HepG2 (cell line): ENCODE measurements at regions not wholly inside any gene's neighbourhood (a gene's known extent, or its start where the extent isn't known, plus 50 kb on each side); places are given as distances from the start of the nearest gene placed in this dataset.

Experiments used
- GZF1 ChIP-seq: sonication (generic); formaldehyde crosslinking; IDR thresholded peaks from 2 replicates; pipeline ENCODE4 v1.5.1; 2020; ENCODE audit warnings: mild to moderate bottlenecking, missing genetic modification reagents
- MYNN ChIP-seq: sonication (generic); formaldehyde crosslinking; IDR thresholded peaks from 2 replicates; pipeline ENCODE4 v1.4.0; 2020; ENCODE audit warnings: mild to moderate bottlenecking, low read depth, missing genetic modification reagents
- NFRKB ChIP-seq: fragments of 450-650 bp; IDR thresholded peaks from 2 replicates; pipeline ENCODE4 v1.6.1; 2017
- PHF20 ChIP-seq: sonication (generic); formaldehyde crosslinking; IDR thresholded peaks from 2 replicates; pipeline ENCODE4 v1.5.0; 2020; ENCODE audit warnings: mild to moderate bottlenecking, missing genetic modification reagents
- RBM22 ChIP-seq: fragments of 200-400 bp; formaldehyde crosslinking; optimal IDR thresholded peaks from 2 replicates; pipeline ENCODE3; 2017; ENCODE audit warnings: mild to moderate bottlenecking, low read length, moderate library complexity
- SKI ChIP-seq: fragments of 450-650 bp; IDR thresholded peaks from one replicate; pipeline ENCODE4 v1.6.1; 2018; ENCODE audit warnings: mild to moderate bottlenecking; ENCODE audit not compliant: partially characterized antibody
- SNAPC2 ChIP-seq: sonication (generic); formaldehyde crosslinking; IDR thresholded peaks from 2 replicates; pipeline ENCODE4 v1.8.1; 2022; ENCODE audit warnings: mild to moderate bottlenecking, missing genetic modification reagents
- ZNF317 ChIP-seq: sonication (generic); formaldehyde crosslinking; IDR thresholded peaks from 2 replicates; pipeline ENCODE4 v1.5.0; 2020; ENCODE audit warnings: mild to moderate bottlenecking, missing genetic modification reagents
- ZNF468 ChIP-seq: sonication (generic); formaldehyde crosslinking; IDR thresholded peaks from 2 replicates; pipeline ENCODE4 v1.8.0; 2022; ENCODE audit warnings: mild to moderate bottlenecking, moderate library complexity, missing genetic modification reagents
- ZNF891 ChIP-seq: sonication (generic); formaldehyde crosslinking; IDR thresholded peaks from 2 replicates; pipeline ENCODE4 v1.5.0; 2020; ENCODE audit warnings: mild to moderate bottlenecking, missing genetic modification reagents
- TF ChIP-seq, protein P1 (sequence below): sonication (generic); formaldehyde crosslinking; IDR thresholded peaks from 2 replicates; pipeline ENCODE4 v1.4.0; 2020; ENCODE audit warnings: mild to moderate bottlenecking, missing genetic modification reagents
- TF ChIP-seq, protein P2 (sequence below): sonication (generic); formaldehyde crosslinking; IDR thresholded peaks from 2 replicates; pipeline ENCODE4 v1.5.0; 2020; ENCODE audit warnings: mild to moderate bottlenecking, low read depth, missing genetic modification reagents, borderline replicate concordance

DNA sequence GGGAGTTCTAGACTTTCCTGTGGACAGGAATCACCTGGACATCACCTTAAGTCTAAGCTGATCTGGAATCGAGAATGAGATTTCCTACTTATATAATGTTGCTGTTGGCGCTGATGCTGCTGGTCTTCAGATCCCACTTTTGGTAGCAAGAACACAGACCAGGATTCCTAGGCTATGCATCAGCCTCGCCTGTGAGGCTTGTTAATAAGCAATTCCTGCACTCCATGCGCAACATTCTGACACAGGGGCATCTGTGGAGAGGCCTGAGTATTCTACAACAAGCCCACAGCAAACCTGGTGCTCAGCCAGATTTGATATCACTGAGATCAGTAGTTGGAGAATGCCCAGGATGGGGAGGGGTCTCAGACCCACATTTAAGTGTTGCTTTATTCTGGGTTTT lies 52.0 kb upstream of the TRIM26 start (continued):
- TF ChIP-seq, protein P1, sequence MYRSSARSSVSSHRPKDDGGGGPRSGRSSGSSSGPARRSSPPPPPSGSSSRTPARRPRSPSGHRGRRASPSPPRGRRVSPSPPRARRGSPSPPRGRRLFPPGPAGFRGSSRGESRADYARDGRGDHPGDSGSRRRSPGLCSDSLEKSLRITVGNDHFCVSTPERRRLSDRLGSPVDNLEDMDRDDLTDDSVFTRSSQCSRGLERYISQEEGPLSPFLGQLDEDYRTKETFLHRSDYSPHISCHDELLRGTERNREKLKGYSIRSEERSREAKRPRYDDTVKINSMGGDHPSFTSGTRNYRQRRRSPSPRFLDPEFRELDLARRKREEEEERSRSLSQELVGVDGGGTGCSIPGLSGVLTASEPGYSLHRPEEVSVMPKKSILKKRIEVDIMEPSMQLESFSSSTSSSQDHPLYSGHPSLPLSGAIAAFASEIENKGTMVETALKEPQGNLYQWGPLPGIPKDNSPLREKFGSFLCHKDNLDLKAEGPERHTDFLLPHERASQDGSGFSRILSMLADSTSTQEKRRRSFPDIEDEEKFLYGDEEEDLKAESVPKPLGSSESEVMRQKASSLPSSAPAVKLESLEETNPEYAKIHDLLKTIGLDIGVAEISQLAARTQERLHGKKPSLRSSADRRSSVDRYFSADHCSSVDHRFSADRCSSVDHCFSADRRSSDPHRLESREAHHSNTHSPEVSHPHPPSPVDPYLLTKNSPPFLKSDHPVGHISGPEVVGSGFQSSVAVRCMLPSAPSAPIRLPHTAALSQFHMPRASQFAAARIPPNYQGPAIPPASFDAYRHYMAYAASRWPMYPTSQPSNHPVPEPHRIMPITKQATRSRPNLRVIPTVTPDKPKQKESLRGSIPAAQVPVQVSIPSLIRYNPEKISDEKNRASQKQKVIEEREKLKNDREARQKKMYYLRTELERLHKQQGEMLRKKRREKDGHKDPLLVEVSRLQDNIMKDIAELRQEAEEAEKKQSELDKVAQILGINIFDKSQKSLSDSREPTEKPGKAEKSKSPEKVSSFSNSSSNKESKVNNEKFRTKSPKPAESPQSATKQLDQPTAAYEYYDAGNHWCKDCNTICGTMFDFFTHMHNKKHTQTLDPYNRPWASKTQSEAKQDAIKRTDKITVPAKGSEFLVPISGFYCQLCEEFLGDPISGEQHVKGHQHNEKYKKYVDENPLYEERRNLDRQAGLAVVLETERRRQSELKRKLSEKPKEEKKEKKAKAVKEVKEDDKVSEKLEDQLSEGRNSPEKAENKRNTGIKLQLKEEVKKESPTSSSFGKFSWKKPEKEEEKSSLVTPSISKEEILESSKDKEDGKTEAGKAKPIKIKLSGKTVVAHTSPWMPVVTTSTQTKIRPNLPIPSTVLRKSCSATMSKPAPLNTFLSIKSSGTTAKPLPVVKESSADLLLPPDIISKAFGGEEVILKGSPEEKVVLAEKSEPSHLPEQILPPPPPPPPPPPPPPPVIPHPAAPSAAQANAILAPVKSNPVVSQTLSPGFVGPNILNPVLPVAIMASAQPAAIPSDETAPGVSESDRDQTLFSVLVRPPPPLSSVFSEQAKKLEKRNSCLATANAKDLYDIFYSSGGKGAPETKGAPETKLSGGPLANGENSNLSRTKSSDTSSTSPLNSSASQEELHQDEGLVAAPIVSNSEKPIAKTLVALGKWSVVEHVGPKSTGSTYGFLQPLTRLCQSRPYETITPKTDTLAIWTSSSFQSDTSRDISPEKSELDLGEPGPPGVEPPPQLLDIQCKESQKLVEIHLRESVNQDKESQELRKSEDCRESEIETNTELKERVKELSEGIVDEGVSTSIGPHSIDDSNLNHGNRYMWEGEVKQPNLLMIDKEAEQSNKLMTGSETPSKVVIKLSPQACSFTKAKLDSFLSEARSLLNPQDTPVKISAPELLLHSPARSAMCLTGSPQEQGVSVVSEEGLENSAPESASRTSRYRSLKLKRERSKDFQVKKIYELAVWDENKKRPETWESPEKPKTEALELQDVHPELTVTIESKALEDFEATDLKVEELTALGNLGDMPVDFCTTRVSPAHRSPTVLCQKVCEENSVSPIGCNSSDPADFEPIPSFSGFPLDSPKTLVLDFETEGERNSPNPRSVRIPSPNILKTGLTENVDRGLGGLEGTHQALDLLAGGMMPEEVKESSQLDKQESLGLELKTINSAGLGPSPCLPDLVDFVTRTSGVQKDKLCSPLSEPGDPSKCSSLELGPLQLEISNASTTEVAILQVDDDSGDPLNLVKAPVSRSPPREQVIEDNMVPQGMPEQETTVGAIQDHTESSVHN: no peak
- TF ChIP-seq ZNF468 (CRISPR knock-in tag) (no peak), SNAPC2 (no peak), ZNF891 (CRISPR knock-in tag) (no peak), NFRKB (no peak), RBM22 (no peak), SKI (no peak), GZF1 (CRISPR knock-in tag) (no peak), ZNF317 (no peak), MYNN (CRISPR knock-in tag) (no peak), PHF20 (CRISPR knock-in tag) (no peak)
- TF ChIP-seq, protein P2, sequence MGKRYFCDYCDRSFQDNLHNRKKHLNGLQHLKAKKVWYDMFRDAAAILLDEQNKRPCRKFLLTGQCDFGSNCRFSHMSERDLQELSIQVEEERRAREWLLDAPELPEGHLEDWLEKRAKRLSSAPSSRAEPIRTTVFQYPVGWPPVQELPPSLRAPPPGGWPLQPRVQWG (CRISPR knock-in tag): no peak
